ENCODE measurements at regions not wholly inside any gene's neighbourhood (a gene's known extent, or its start where the extent isn't known, plus 50 kb on each side); places are given as distances from the start of the nearest gene placed in this dataset.
A peak's percentile ranks its signal among the peaks of the same experiment; 100 is the strongest.

DNA sequence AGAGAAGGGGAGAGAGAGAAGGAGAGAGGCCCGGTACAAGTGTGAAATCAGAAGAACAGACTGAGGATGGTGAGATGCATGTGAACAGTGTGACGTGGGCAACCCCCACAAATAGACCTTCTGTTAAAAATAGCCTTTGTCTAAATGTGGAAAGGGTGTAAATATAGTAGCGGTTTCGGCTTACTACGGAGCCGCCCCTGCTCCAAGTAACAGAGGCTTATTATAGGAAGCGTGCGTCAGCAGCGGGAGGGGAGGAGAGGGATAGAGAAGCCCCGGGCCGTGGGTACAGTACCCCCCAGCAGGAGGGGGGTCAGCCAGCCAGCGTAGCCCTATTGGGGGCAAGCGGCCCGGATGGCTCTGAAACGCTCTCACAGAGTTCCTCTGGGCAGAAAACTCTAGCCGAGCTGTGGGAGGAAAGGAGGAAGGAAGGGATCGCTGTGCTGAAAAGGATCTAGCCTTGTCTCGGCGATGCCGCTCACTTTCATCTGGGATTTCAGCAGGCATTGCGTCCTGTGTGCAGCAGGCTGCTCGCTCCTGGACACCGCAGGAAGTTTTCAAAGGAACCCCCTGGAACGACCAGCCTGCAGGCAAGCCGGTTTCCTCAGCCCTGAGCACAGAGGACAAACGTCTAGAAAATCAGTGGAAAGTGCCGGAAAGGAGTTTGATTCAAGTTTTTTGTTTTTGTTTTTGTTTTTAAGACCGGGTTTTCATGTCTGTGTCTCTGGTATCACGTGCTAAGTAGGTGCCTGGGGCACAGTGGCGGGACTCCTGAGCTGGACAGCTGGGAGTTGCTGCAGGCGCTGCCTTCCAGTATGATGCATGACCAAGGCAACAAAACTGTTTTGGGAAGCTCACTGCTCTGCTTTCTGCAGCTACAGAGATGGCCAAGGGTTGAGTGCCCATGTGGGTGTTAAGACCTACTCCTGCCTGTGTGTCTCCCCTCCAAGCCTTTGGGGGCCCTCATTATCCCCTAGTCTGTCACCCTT lies 146.6 kb downstream of the SEC61B start:
- no peaks in the 10 kb centered on the region for H3K4me1 ChIP-seq (ENCODE audit: control insufficient read depth, insufficient read depth, low read length)
- H3K36me3 ChIP-seq (ENCODE audit: control insufficient read depth, insufficient read depth, low read length): no peaks in the 10 kb centered on the region
- H3K27me3 ChIP-seq (ENCODE audit: control insufficient read depth, insufficient read depth, low read length): no peaks in the 10 kb centered on the region
- no peaks in the 10 kb centered on the region for H3K9me3 ChIP-seq (ENCODE audit: control insufficient read depth, insufficient read depth, low read length)
- H3K9ac ChIP-seq (ENCODE audit: low read depth, low read length): no peak overlapping the region
- peak overlapping the region; percentile 16 for H3K4me3 ChIP-seq (ENCODE audit: low read depth, low read length)

DNA sequence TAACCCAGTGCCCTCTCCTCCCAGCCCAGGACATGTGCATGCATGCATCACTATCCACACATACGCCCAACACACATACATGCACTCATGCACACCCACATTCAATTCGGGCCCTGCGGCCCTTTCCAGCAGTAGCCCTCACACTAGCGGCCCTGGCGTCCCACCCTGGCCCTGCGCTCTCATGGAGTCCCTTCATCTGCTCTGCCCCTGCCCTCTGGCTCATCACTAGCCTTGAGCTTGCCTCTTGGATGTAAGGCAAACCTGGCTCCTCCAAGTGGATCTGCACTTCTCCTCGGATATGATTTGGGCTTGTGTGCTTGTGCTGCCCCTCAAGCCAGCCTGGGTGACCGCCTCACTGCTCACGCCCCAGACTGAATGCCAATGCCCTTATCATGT lies 147.2 kb downstream of the SEC61B start:
- no peaks in the 10 kb centered on the region for H3K27me3 ChIP-seq (ENCODE audit: control insufficient read depth, insufficient read depth, low read length)

DNA sequence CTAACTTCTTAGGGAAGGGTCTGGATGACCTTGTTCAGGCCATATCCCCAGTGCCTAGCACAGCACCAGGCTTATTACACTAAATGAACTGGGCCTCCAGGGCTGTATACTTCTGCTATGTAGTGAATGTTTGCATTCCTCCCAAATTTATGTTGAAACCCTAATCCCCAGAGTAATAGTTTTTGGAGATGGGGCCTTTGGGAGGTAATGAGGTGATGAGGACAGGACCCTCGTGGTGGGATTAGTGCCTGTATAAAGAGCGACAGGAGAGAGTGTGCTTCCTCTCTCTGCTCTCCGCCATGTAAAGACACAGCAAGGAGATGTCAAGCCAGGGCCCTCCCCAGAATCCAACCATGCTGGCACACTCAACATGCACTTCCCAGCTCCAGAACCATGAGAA lies 148.3 kb downstream of the SEC61B start:
- no peaks in the 10 kb centered on the region for H3K9me3 ChIP-seq (ENCODE audit: control insufficient read depth, insufficient read depth, low read length)

More for the DNA sequence above, 147.2 kb downstream of the SEC61B start:
- no peaks in the 10 kb centered on the region for H3K36me3 ChIP-seq (ENCODE audit: control insufficient read depth, insufficient read depth, low read length)
- H3K4me1 ChIP-seq (ENCODE audit: control insufficient read depth, insufficient read depth, low read length): no peaks in the 10 kb centered on the region
- no peak overlapping the region for H3K9ac ChIP-seq (ENCODE audit: low read depth, low read length)
- H3K9me3 ChIP-seq (ENCODE audit: control insufficient read depth, insufficient read depth, low read length): no peaks in the 10 kb centered on the region
- no peak overlapping the region for H3K4me3 ChIP-seq (ENCODE audit: low read depth, low read length)

DNA sequence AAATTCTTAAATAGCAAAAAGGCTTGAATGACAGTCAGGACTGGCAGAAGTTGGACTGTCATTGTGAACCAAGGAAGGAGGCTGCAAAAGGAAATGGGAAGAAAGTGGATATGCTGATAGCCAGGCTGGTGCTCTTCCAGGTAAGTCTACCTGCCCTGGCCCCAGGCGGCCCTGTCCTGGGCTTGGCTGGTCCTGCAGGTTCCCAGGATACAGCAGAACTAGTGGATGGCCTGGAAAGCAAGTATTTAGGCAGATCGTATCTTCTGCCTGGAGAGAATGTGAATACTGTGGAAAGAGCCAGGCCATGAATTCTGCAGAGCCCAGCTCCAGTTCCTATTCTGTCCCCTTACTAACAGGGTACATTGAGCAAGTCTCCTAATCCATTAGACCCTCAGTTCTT lies 149.3 kb downstream of the SEC61B start:
- no peaks in the 10 kb centered on the region for H3K27me3 ChIP-seq (ENCODE audit: control insufficient read depth, insufficient read depth, low read length)

More for the DNA sequence above, 148.3 kb downstream of the SEC61B start:
- Histone ChIP-seq H3K4me1 (ENCODE audit: control insufficient read depth, insufficient read depth, low read length) (no peaks in the 10 kb centered on the region), H3K9ac (ENCODE audit: low read depth, low read length) (no peak overlapping the region), H3K27me3 (ENCODE audit: control insufficient read depth, insufficient read depth, low read length) (no peaks in the 10 kb centered on the region), H3K36me3 (ENCODE audit: control insufficient read depth, insufficient read depth, low read length) (no peaks in the 10 kb centered on the region), H3K4me3 (ENCODE audit: low read depth, low read length) (no peak overlapping the region)

GRCh38 chr9:99373912-99374311 lies 151.8 kb downstream of the SEC61B start:
- Histone ChIP-seq H3K27me3 (ENCODE audit: control insufficient read depth, insufficient read depth, low read length) (no peaks in the 10 kb centered on the region), H3K9ac (ENCODE audit: low read depth, low read length) (no peak overlapping the region), H3K4me1 (ENCODE audit: control insufficient read depth, insufficient read depth, low read length) (no peaks in the 10 kb centered on the region)

More for the DNA sequence above, 149.3 kb downstream of the SEC61B start:
- Histone ChIP-seq H3K36me3 (ENCODE audit: control insufficient read depth, insufficient read depth, low read length) (no peaks in the 10 kb centered on the region), H3K9me3 (ENCODE audit: control insufficient read depth, insufficient read depth, low read length) (no peaks in the 10 kb centered on the region), H3K4me1 (ENCODE audit: control insufficient read depth, insufficient read depth, low read length) (no peaks in the 10 kb centered on the region), H3K4me3 (ENCODE audit: low read depth, low read length) (no peak overlapping the region), H3K9ac (ENCODE audit: low read depth, low read length) (no peak overlapping the region)

DNA sequence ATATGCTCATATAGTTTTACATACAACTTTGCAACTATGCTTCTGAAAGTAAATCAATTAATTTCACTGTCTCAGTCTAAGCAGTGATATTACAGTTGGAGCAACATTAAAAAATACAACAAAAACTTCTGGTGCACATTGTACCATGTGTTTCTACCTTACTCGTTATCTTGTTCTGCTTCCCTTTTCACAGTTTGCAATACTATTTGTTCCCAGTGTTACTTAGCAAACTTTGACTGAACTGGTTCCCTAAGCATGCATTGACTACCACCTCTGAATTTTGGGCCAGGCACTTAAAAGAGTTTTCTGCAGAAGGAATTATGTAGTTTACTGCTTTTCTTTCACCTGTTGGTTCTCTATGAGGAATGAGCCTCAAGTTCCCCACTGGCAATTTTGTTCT lies 152.7 kb downstream of the SEC61B start:
- H3K9me3 ChIP-seq (ENCODE audit: control insufficient read depth, insufficient read depth, low read length): no peaks in the 10 kb centered on the region
- H3K27me3 ChIP-seq (ENCODE audit: control insufficient read depth, insufficient read depth, low read length): no peaks in the 10 kb centered on the region
- no peak overlapping the region for H3K4me3 ChIP-seq (ENCODE audit: low read depth, low read length)
- no peak overlapping the region for H3K9ac ChIP-seq (ENCODE audit: low read depth, low read length)
- no peaks in the 10 kb centered on the region for H3K4me1 ChIP-seq (ENCODE audit: control insufficient read depth, insufficient read depth, low read length)
- no peaks in the 10 kb centered on the region for H3K36me3 ChIP-seq (ENCODE audit: control insufficient read depth, insufficient read depth, low read length)

More at GRCh38 chr9:99373912-99374311, 151.8 kb downstream of the SEC61B start:
- Histone ChIP-seq H3K4me3 (ENCODE audit: low read depth, low read length) (no peak overlapping the region), H3K9me3 (ENCODE audit: control insufficient read depth, insufficient read depth, low read length) (no peaks in the 10 kb centered on the region), H3K36me3 (ENCODE audit: control insufficient read depth, insufficient read depth, low read length) (no peaks in the 10 kb centered on the region)

- Histone ChIP-seq H3K9me3 (ENCODE audit: control insufficient read depth, insufficient read depth, low read length) (no peaks in the 10 kb centered on the region), H3K4me3 (ENCODE audit: low read depth, low read length) (no peak overlapping the region)
Measured at GRCh38 chr9:99375481-99375880, 153.4 kb downstream of the SEC61B start.

DNA sequence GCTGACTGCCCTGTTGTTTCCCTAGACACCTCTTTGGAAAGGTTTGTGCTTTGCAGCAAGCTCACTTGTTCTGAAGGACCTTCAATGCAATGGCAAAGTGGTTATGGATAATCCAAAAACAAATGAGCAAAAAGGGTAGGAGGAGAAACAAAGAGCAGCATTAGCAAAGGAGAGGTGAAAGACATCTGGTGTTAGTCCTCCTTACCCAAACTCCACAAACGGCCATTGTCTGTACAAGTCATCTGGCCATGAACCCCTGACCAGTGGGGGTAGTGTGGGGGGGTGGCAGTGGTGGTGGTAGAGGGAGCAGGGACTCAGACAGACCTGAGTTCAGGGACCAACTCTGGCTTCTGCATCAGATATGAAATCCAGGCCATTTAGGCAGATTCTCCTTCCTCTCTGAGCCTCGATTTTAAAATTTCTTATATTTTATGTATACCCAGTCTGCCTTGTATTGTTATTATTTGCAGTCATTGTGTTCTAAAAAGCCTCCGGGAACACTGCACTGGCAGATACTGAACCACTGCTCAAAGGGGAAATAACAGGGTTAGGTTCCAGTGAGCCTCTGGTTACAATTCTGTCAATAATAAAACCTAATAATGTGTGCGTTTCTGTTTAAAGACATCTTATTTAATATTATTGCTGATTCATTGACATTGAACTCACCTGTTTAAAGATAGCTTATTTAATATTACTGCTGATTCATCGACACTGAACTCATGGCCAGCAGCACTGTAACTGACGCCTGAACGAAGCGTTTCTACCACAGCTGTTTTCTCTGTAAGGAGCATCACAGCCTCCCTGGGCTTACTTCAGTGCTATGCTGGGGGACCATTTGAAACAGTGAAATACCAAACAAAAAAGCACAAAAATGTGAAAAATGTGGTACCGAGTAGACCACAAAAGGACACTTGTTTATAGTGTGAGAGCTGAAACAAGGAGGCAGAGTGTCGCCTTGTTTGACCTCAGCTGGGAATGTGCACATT lies 156.0 kb downstream of the SEC61B start:
- no peaks in the 10 kb centered on the region for H3K9me3 ChIP-seq (ENCODE audit: control insufficient read depth, insufficient read depth, low read length)
- H3K4me3 ChIP-seq (ENCODE audit: low read depth, low read length): no peak overlapping the region
- no peaks in the 10 kb centered on the region for H3K27me3 ChIP-seq (ENCODE audit: control insufficient read depth, insufficient read depth, low read length)
- H3K36me3 ChIP-seq (ENCODE audit: control insufficient read depth, insufficient read depth, low read length): no peaks in the 10 kb centered on the region
- H3K4me1 ChIP-seq (ENCODE audit: control insufficient read depth, insufficient read depth, low read length): no peaks in the 10 kb centered on the region
- H3K9ac ChIP-seq (ENCODE audit: low read depth, low read length): no peak overlapping the region

More at GRCh38 chr9:99375481-99375880, 153.4 kb downstream of the SEC61B start:
- H3K9ac ChIP-seq (ENCODE audit: low read depth, low read length): no peak overlapping the region
- H3K4me1 ChIP-seq (ENCODE audit: control insufficient read depth, insufficient read depth, low read length): no peaks in the 10 kb centered on the region
- H3K36me3 ChIP-seq (ENCODE audit: control insufficient read depth, insufficient read depth, low read length): no peaks in the 10 kb centered on the region
- H3K27me3 ChIP-seq (ENCODE audit: control insufficient read depth, insufficient read depth, low read length): no peaks in the 10 kb centered on the region

- H3K4me1 ChIP-seq (ENCODE audit: control insufficient read depth, insufficient read depth, low read length): no peaks in the 10 kb centered on the region
Measured at GRCh38 chr9:99383536-99383935, 161.5 kb downstream of the SEC61B start.

GRCh38 chr9:99385215-99385614 lies 163.1 kb downstream of the SEC61B start:
- no peak overlapping the region for H3K4me3 ChIP-seq (ENCODE audit: low read depth, low read length)
- no peaks in the 10 kb centered on the region for H3K9me3 ChIP-seq (ENCODE audit: control insufficient read depth, insufficient read depth, low read length)
- no peak overlapping the region for H3K9ac ChIP-seq (ENCODE audit: low read depth, low read length)
- no peaks in the 10 kb centered on the region for H3K36me3 ChIP-seq (ENCODE audit: control insufficient read depth, insufficient read depth, low read length)
- H3K4me1 ChIP-seq (ENCODE audit: control insufficient read depth, insufficient read depth, low read length): no peaks in the 10 kb centered on the region
- H3K27me3 ChIP-seq (ENCODE audit: control insufficient read depth, insufficient read depth, low read length): no peaks in the 10 kb centered on the region

More at GRCh38 chr9:99383536-99383935, 161.5 kb downstream of the SEC61B start:
- Histone ChIP-seq H3K36me3 (ENCODE audit: control insufficient read depth, insufficient read depth, low read length) (no peaks in the 10 kb centered on the region), H3K4me3 (ENCODE audit: low read depth, low read length) (no peak overlapping the region), H3K27me3 (ENCODE audit: control insufficient read depth, insufficient read depth, low read length) (no peaks in the 10 kb centered on the region), H3K9ac (ENCODE audit: low read depth, low read length) (no peak overlapping the region), H3K9me3 (ENCODE audit: control insufficient read depth, insufficient read depth, low read length) (no peaks in the 10 kb centered on the region)

DNA sequence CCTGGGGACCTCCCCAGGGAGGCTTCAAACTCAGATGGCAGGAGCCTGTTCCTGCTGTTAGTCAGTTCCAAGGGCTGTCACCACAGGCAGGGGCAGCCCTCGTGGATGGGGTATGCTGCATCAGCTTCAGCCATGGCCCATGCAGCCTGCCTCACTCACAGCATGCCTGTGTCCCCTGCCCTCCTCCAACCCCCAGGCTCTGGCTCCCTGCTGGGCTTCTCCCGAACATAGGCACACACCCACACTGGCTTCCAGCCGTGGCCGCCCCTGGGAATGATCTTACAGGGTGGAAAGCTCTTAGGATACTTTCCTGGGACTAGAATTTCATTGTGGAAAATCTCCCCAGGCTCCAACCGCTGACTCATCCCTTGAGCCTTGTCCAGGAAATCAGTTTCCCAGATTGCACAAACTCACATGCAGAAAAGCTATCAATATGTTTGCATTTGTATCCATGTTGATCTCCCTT lies 163.8 kb downstream of the SEC61B start:
- Histone ChIP-seq H3K4me3 (ENCODE audit: low read depth, low read length) (no peak overlapping the region), H3K4me1 (ENCODE audit: control insufficient read depth, insufficient read depth, low read length) (no peaks in the 10 kb centered on the region), H3K36me3 (ENCODE audit: control insufficient read depth, insufficient read depth, low read length) (no peaks in the 10 kb centered on the region), H3K9ac (ENCODE audit: low read depth, low read length) (no peak overlapping the region), H3K9me3 (ENCODE audit: control insufficient read depth, insufficient read depth, low read length) (no peaks in the 10 kb centered on the region), H3K27me3 (ENCODE audit: control insufficient read depth, insufficient read depth, low read length) (no peaks in the 10 kb centered on the region)
